GM12891 (cell line): ENCODE measurements at regions not wholly inside any gene's neighbourhood (a gene's known extent, or its start where the extent isn't known, plus 50 kb on each side); places are given as distances from the start of the nearest gene placed in this dataset.

Source experiments
- PAX5 ChIP-seq: IDR thresholded peaks from 2 replicates; pipeline ENCODE4 v1.6.1; 2011; ENCODE audit warnings: low read length, moderate library complexity, mild to moderate bottlenecking; ENCODE audit not compliant: insufficient read depth, severe bottlenecking
- POLR2A ChIP-seq: IDR thresholded peaks from 2 replicates; pipeline ENCODE4 v1.6.1; 2011; ENCODE audit warnings: low read depth, low read length, control low read depth
- POLR2AphosphoS5 ChIP-seq: IDR thresholded peaks from 2 replicates; pipeline ENCODE4 v1.6.1; 2011; ENCODE audit warnings: low read depth, low read length, control low read depth
- SPI1 ChIP-seq: IDR thresholded peaks from 2 replicates; pipeline ENCODE4 v1.6.1; 2011; ENCODE audit warnings: low read depth, low read length, control low read depth
- TAF1 ChIP-seq: IDR thresholded peaks from 2 replicates; pipeline ENCODE4 v1.6.1; 2011; ENCODE audit warnings: low read depth, low read length, control low read depth

GRCh38 chr3:110756705-110757104, 314.9 kb upstream of the NECTIN3 start:
- no peak for TF ChIP-seq TAF1
- TF ChIP-seq POLR2AphosphoS5, result no peak
- no peak for TF ChIP-seq POLR2A
- TF ChIP-seq PAX5, result no peak
- TF ChIP-seq SPI1, result no peak
